Stomach (tissue), 4 donors: ENCODE measurements at regions not wholly inside any gene's neighbourhood (a gene's known extent, or its start where the extent isn't known, plus 50 kb on each side); places are given as distances from the start of the nearest gene placed in this dataset.

Experiments
- CTCF ChIP-seq, 7 experiments: fragments of 450-650 bp in 4 of 7; fragments of 200-600 bp in 3 of 7; sonication (generic) in 3 of 7; IDR thresholded peaks; one replicate each; pipeline ENCODE4 v1.5.1; 2016 to 2019; ENCODE audit warnings: antibody characterized with exemption in 7 of 7, control low read depth in 2 of 7, mild to moderate bottlenecking in 1 of 7
- EP300 ChIP-seq: sonication (generic); formaldehyde crosslinking; IDR thresholded peaks from one replicate; pipeline ENCODE4 v1.6.1; 2017; ENCODE audit warnings: antibody characterized with exemption
- POLR2A ChIP-seq, 4 donors: fragments of 450-650 bp; IDR thresholded peaks; one replicate each; pipeline ENCODE4 v1.6.1; 2016; ENCODE audit warnings: antibody characterized with exemption in 4 of 4, control low read depth in 2 of 4, mild to moderate bottlenecking in 1 of 4, moderate library complexity in 1 of 4
- POLR2AphosphoS5 ChIP-seq, 3 donors: sonication (generic); formaldehyde crosslinking; IDR thresholded peaks; one replicate each; pipeline ENCODE4 v1.6.1; 2016; ENCODE audit warnings: antibody characterized with exemption in 3 of 3

- no peak for TF ChIP-seq POLR2A (IDR thresholded peaks at IDR 0.05)
- no peak for TF ChIP-seq CTCF (IDR thresholded peaks at IDR 0.05)
- no peak for TF ChIP-seq POLR2AphosphoS5 (IDR thresholded peaks at IDR 0.05)
- no peak for TF ChIP-seq EP300
Observed at GRCh38 chr2:172342078-172342477, 85.3 kb upstream of the ITGA6 start.
